Liver (tissue), 3 donors: ENCODE measurements at regions not wholly inside any gene's neighbourhood (a gene's known extent, or its start where the extent isn't known, plus 50 kb on each side); places are given as distances from the start of the nearest gene placed in this dataset.

ENCODE experiments used
- ATF3 ChIP-seq: IDR thresholded peaks from 2 replicates; pipeline ENCODE4 v1.6.1; 2016; ENCODE audit warnings: antibody characterized with exemption
- CTCF ChIP-seq: fragments of 150-350 bp; IDR thresholded peaks from 2 replicates; pipeline ENCODE4 v1.5.1; 2017; ENCODE audit warnings: improper control_type of control experiment, low read depth, low read length; ENCODE audit not compliant: missing input control
- FOXA2 ChIP-seq: IDR thresholded peaks from 2 replicates; pipeline ENCODE4 v1.6.1; 2016; ENCODE audit warnings: antibody characterized with exemption
- GABPA ChIP-seq, 2 donors: IDR thresholded peaks in 1 of 2; conservative IDR thresholded peaks in 1 of 2; 2 replicates each; pipeline ENCODE4 v1.6.1; 2016; ENCODE audit warnings: antibody characterized with exemption in 2 of 2, mild to moderate bottlenecking in 1 of 2, moderate library complexity in 1 of 2
- HNF4A ChIP-seq, 2 donors: conservative IDR thresholded peaks; 2 replicates each; pipeline ENCODE4 v1.6.1; 2016; ENCODE audit warnings: antibody characterized with exemption in 2 of 2, mild to moderate bottlenecking in 2 of 2
- JUND ChIP-seq, 2 donors: IDR thresholded peaks; 2 replicates each; pipeline ENCODE4 v1.6.1; 2016; ENCODE audit warnings: antibody characterized with exemption in 2 of 2
- MAX ChIP-seq: IDR thresholded peaks from 2 replicates; pipeline ENCODE4 v1.6.1; 2016; ENCODE audit warnings: antibody characterized with exemption
- RAD21 ChIP-seq, 2 donors: IDR thresholded peaks; 2 replicates each; pipeline ENCODE4 v1.6.1; 2016; ENCODE audit warnings: antibody characterized with exemption in 2 of 2, mild to moderate bottlenecking in 2 of 2
- REST ChIP-seq: IDR thresholded peaks from 2 replicates; pipeline ENCODE4 v1.6.1; 2016; ENCODE audit warnings: antibody characterized with exemption, mild to moderate bottlenecking
- SP1 ChIP-seq: IDR thresholded peaks from 2 replicates; pipeline ENCODE4 v1.6.1; 2018; ENCODE audit warnings: antibody characterized with exemption, mild to moderate bottlenecking
- TAF1 ChIP-seq: conservative IDR thresholded peaks from 2 replicates; pipeline ENCODE4 v1.6.1; 2016; ENCODE audit warnings: antibody characterized with exemption, mild to moderate bottlenecking
- YY1 ChIP-seq: IDR thresholded peaks from 2 replicates; pipeline ENCODE4 v1.6.1; 2016; ENCODE audit warnings: antibody characterized with exemption, mild to moderate bottlenecking
- ZBTB33 ChIP-seq: IDR thresholded peaks from 2 replicates; pipeline ENCODE4 v1.6.1; 2016; ENCODE audit warnings: antibody characterized with exemption
- donor health status: healthy.
- donor health status: healthy.

- TF ChIP-seq CTCF (no peak), RAD21 (IDR thresholded peaks at IDR 0.05) (no peak), REST (no peak), MAX (no peak), TAF1 (no peak), ATF3 (no peak), GABPA (IDR thresholded peaks at IDR 0.05 in 1 of 2, conservative IDR thresholded peaks at IDR 0.05 in 1 of 2) (no peak), SP1 (no peak), ZBTB33 (no peak), HNF4A (conservative IDR thresholded peaks at IDR 0.05) (no peak), YY1 (no peak), JUND (IDR thresholded peaks at IDR 0.05) (no peak), FOXA2 (no peak)
These were observed 105.2 kb upstream of the TSPAN2 start for GRCh38 chr1:115194506-115194905.
